Psoas muscle (tissue), 7 donors: ENCODE measurements at regions not wholly inside any gene's neighbourhood (a gene's known extent, or its start where the extent isn't known, plus 50 kb on each side); places are given as distances from the start of the nearest gene placed in this dataset.

Experiments
- ATAC-seq, 4 donors: fragments of 200-7000 bp; cut with Tn5 transposase; one replicate each; pipeline ENCODE4 v1.9.1; 2020; ENCODE audit warnings: moderate library complexity in 3 of 4, mild to moderate bottlenecking in 2 of 4
- DNase-seq, 2 donors: peaks; one replicate each; pipeline ENCODE4 v3.0.0-alpha.2; 2020
- H3K27ac ChIP-seq: fragments of 200-600 bp; one replicate; pipeline ENCODE4 v1.8.0; 2022
- H3K27me3 ChIP-seq, 3 donors: fragments of 200-600 bp in 1 of 3; one replicate each; pipeline versions ENCODE4 v1.6.1 to v1.8.0; 2013 to 2022; ENCODE audit warnings: low read length in 2 of 3, mild to moderate bottlenecking in 2 of 3, moderate library complexity in 1 of 3; ENCODE audit not compliant: insufficient read depth in 3 of 3
- H3K36me3 ChIP-seq, 2 donors: fragments of 200-600 bp in 1 of 2; one replicate each; pipeline versions ENCODE4 v1.6.1 to v1.8.0; 2013 to 2022; ENCODE audit warnings: low read depth in 1 of 2, mild to moderate bottlenecking in 1 of 2, moderate library complexity in 1 of 2; ENCODE audit not compliant: insufficient read depth in 1 of 2
- H3K4me1 ChIP-seq: fragments of 200-600 bp; one replicate; pipeline ENCODE4 v1.8.0; 2022
- H3K4me3 ChIP-seq: fragments of 200-600 bp; one replicate; pipeline ENCODE4 v1.8.0; 2022; ENCODE audit warnings: mild to moderate bottlenecking
- H3K9me3 ChIP-seq: fragments of 200-600 bp; one replicate; pipeline ENCODE4 v1.8.0; 2022
- CTCF ChIP-seq: fragments of 200-600 bp; IDR thresholded peaks from one replicate; pipeline ENCODE4 v1.8.0; 2022; ENCODE audit warnings: antibody characterized with exemption
- WGBS, 3 donors: extraction: QIAGEN DNeasy Blood & Tissue Kit; methylation state at CpG; one replicate each; pipeline versions ENCODE4 v1.1.6 to v1.1.7; 2013; 5-methylcytosine and 5-hydroxymethylcytosine counted together
- intact Hi-C, 2 donors: fragments of 100-400 bp; cut with DNase I; formaldehyde crosslinking; loops; one replicate each; pipeline versions ENCODE4 v1.11.0 to v1.14.2; 2022
- donor health status: healthy with polysubstance abuse.
- donor health status: DM: no; HTN: no; CAD: no; lungs with moderate emphysema.
- donor health status: Bipolar disorder and iron deficiency.
- donor health status: healthy.
- donor health status: DM: yes; HTN: yes; CAD: no.
- donor health status: DM: no; HTN: no; CAD: no.
- donor health status: DM: yes; HTN: yes; CAD: no.

GRCh38 chr6:168864541-168865460 lies 388.8 kb downstream of the THBS2 start:
- H3K4me3 ChIP-seq = no peak overlapping the region
- intact Hi-C loops = no loop called here
- DNase-seq (no peak), ATAC-seq (no peak)
- H3K4me1 ChIP-seq = peaks cover 10% of the 10 kb centered on the region
- WGBS, 3 donors = 74 to 79% (median 75%) methylated on average over 7 of the region's 7 CpGs
- H3K27me3 ChIP-seq = peaks cover 0 to 2% (median 0%) of the 10 kb centered on the region in 3 donors
- TF ChIP-seq CTCF = no peak
- no peaks in the 10 kb centered on the region for H3K36me3 ChIP-seq
- no peak overlapping the region for H3K27ac ChIP-seq
- no peaks in the 10 kb centered on the region for H3K9me3 ChIP-seq

- H3K4me1 ChIP-seq = peaks cover 10% of the 10 kb centered on the region
- DNase-seq (no peak), ATAC-seq (no peak)
- H3K27me3 ChIP-seq = peaks cover 0 to 2% (median 0%) of the 10 kb centered on the region in 3 donors
- no peak overlapping the region for H3K4me3 ChIP-seq
- H3K9me3 ChIP-seq = no peaks in the 10 kb centered on the region
- no peak for TF ChIP-seq CTCF
- intact Hi-C loops = no loop called here
- H3K36me3 ChIP-seq = no peaks in the 10 kb centered on the region
- 91 to 94% (median 93%) methylated on average over 4 of the region's 4 CpGs for WGBS, 3 donors
- H3K27ac ChIP-seq = no peak overlapping the region
Observed at GRCh38 chr6:168863467-168863866, 390.2 kb downstream of the THBS2 start.

DNA sequence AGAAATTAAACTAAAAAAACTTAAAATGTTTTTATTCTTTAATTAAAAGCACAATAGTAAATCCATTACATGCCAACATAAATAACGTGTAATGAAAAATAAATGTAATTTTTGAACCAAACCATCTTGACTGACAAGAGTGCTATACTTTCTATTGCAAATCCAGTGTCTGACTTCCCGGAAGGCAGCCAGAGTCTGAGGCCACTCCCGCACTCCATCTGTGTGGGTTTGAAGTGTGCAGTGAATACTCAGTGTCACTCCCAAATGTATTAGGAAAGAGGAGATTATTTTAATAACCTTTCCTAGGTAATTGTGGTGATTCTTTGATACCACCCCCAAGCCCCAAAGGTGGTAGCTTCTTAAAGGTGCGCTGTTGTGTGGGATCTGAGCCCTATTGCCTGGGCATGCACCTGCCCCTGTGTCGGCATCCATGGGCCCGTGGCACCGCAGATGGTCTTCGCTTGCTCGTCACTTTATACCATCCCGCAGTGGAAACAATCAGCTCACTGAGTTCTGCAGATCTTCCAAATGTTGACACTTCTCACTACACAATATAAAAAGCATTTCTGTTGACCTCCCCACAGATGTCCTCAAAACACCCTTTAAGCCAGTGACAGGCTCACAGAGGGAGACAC lies 391.2 kb downstream of the THBS2 start:
- DNase-seq (no peak), ATAC-seq (no peak)
- H3K27ac ChIP-seq = no peak overlapping the region
- H3K4me3 ChIP-seq = no peak overlapping the region
- H3K4me1 ChIP-seq = peaks cover 10% of the 10 kb centered on the region
- H3K36me3 ChIP-seq = no peaks in the 10 kb centered on the region
- H3K9me3 ChIP-seq = no peaks in the 10 kb centered on the region
- no peak for TF ChIP-seq CTCF
- H3K27me3 ChIP-seq = peaks cover 0 to 2% (median 0%) of the 10 kb centered on the region in 3 donors
- WGBS, 3 donors = 92 to 93% (median 93%) methylated on average over 10 of the region's 10 CpGs
- intact Hi-C loops = no loop called here

GRCh38 chr6:168860987-168861386 lies 392.7 kb downstream of the THBS2 start:
- intact Hi-C loops = no loop called here
- 83 to 93% (median 89%) methylated on average over 26 of the region's 26 CpGs for WGBS, 3 donors
- Histone ChIP-seq H3K27me3 (peaks cover 0 to 2% (median 0%) of the 10 kb centered on the region in 3 donors), H3K9me3 (no peaks in the 10 kb centered on the region), H3K4me1 (peaks cover 9% of the 10 kb centered on the region), H3K4me3 (no peak overlapping the region), H3K36me3 (no peaks in the 10 kb centered on the region), H3K27ac (no peak overlapping the region)
- ATAC-seq = no peak
- DNase-seq = no peak
- no peak for TF ChIP-seq CTCF
